Esophagus squamous epithelium (tissue), 5 donors: ENCODE measurements at regions not wholly inside any gene's neighbourhood (a gene's known extent, or its start where the extent isn't known, plus 50 kb on each side); places are given as distances from the start of the nearest gene placed in this dataset.

ENCODE experiments used
- DNase-seq: peaks from one replicate; lab custom pipeline; 2025; lab: John Stamatoyannopoulos, UW
- H3K27ac ChIP-seq, 4 donors: fragments of 200-600 bp; sonication (generic); one replicate each; pipeline ENCODE4 v1.5.1; 2016 to 2019; ENCODE audit warnings: mild to moderate bottlenecking in 1 of 4
- H3K27me3 ChIP-seq, 4 donors: fragments of 200-600 bp; sonication (generic); 1 replicate in 3 of 4; 2 replicates in 1 of 4; pipeline versions ENCODE4 v1.5.1 to v1.6.0; 2017 to 2021; ENCODE audit warnings: antibody characterized with exemption in 1 of 4
- H3K36me3 ChIP-seq, 3 donors: fragments of 200-600 bp; sonication (generic); one replicate each; pipeline ENCODE4 v1.5.1; 2016 to 2019
- H3K4me1 ChIP-seq, 3 donors: fragments of 200-600 bp; sonication (generic); one replicate each; pipeline ENCODE4 v1.5.1; 2017 to 2019
- H3K4me3 ChIP-seq, 4 donors: fragments of 200-600 bp; sonication (generic); 1 replicate in 3 of 4; 2 replicates in 1 of 4; pipeline ENCODE4 v1.5.1; 2016 to 2019; ENCODE audit warnings: mild to moderate bottlenecking in 2 of 4, moderate library complexity in 1 of 4
- H3K9me3 ChIP-seq, 3 donors: fragments of 200-600 bp; sonication (generic); one replicate each; pipeline ENCODE4 v1.5.1; 2016 to 2019
- POLR2A ChIP-seq, 4 donors: fragments of 450-650 bp; IDR thresholded peaks; one replicate each; pipeline ENCODE4 v1.6.1; 2017; ENCODE audit warnings: antibody characterized with exemption in 4 of 4, mild to moderate bottlenecking in 4 of 4, moderate library complexity in 3 of 4
- WGBS, 2 donors: methylation state at CpG; one replicate each; pipeline ENCODE4 v1.1.5; 2018; 5-methylcytosine and 5-hydroxymethylcytosine counted together
- intact Hi-C: fragments of 100-400 bp; cut with DNase I; formaldehyde crosslinking; loops from one replicate; pipeline ENCODE4 v1.15.0; 2022
- TF ChIP-seq, protein P1 (sequence below), 6 experiments: fragments of 450-650 bp in 4 of 6; fragments of 200-600 bp in 2 of 6; sonication (generic) in 2 of 6; IDR thresholded peaks; one replicate each; pipeline ENCODE4 v1.5.1; 2016 to 2019; ENCODE audit warnings: antibody characterized with exemption in 6 of 6, mild to moderate bottlenecking in 4 of 6, moderate library complexity in 4 of 6
- donor health status: DM: yes; HTN: yes; CAD: no.

- peaks cover 0 to 20% (median 0%) of the 10 kb centered on the region in 4 donors for H3K27me3 ChIP-seq
- H3K27ac ChIP-seq: no peak overlapping the region
- TF ChIP-seq POLR2A (IDR thresholded peaks at IDR 0.05): no peak
- TF ChIP-seq, protein P1, sequence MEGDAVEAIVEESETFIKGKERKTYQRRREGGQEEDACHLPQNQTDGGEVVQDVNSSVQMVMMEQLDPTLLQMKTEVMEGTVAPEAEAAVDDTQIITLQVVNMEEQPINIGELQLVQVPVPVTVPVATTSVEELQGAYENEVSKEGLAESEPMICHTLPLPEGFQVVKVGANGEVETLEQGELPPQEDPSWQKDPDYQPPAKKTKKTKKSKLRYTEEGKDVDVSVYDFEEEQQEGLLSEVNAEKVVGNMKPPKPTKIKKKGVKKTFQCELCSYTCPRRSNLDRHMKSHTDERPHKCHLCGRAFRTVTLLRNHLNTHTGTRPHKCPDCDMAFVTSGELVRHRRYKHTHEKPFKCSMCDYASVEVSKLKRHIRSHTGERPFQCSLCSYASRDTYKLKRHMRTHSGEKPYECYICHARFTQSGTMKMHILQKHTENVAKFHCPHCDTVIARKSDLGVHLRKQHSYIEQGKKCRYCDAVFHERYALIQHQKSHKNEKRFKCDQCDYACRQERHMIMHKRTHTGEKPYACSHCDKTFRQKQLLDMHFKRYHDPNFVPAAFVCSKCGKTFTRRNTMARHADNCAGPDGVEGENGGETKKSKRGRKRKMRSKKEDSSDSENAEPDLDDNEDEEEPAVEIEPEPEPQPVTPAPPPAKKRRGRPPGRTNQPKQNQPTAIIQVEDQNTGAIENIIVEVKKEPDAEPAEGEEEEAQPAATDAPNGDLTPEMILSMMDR (IDR thresholded peaks at IDR 0.05): no peak
- no peaks in the 10 kb centered on the region for H3K9me3 ChIP-seq
- H3K36me3 ChIP-seq: no peaks in the 10 kb centered on the region
- H3K4me1 ChIP-seq: peaks cover 0 to 8% (median 0%) of the 10 kb centered on the region in 3 donors
- DNase-seq: no peak
- intact Hi-C loops: no loop called here
- no peak overlapping the region for H3K4me3 ChIP-seq
- WGBS, 2 donors: 20 to 90% methylated on average over 1 to 9 of the region's 16 CpGs
Measured at GRCh38 chr2:241952816-241953215, 83.3 kb downstream of the RTP5 start.

- H3K4me1 ChIP-seq: peaks cover 0 to 8% (median 0%) of the 10 kb centered on the region in 3 donors
- no peaks in the 10 kb centered on the region for H3K36me3 ChIP-seq
- 88 to 90% methylated on average over 14 to 23 of the region's 33 CpGs for WGBS, 2 donors
- DNase-seq: no peak
- TF ChIP-seq, protein P1 (IDR thresholded peaks at IDR 0.05): no peak
- no peak for TF ChIP-seq POLR2A (IDR thresholded peaks at IDR 0.05)
- intact Hi-C loops: no loop called here
- peaks cover 0 to 17% (median 0%) of the 10 kb centered on the region in 4 donors for H3K27me3 ChIP-seq
- no peak overlapping the region for H3K27ac ChIP-seq
- H3K4me3 ChIP-seq: no peak overlapping the region
- no peaks in the 10 kb centered on the region for H3K9me3 ChIP-seq
Measured at GRCh38 chr2:241953324-241953928, 83.9 kb downstream of the RTP5 start.

GRCh38 chr2:241956521-241957110 is 87.1 kb downstream of the RTP5 start:
- TF ChIP-seq, protein P1 (IDR thresholded peaks at IDR 0.05): no peak
- TF ChIP-seq POLR2A (IDR thresholded peaks at IDR 0.05): no peak
- whole genome bisulfite sequencing, 2 donors: 89 to 94% methylated on average over 9 to 10 of the region's 13 CpGs
- Histone ChIP-seq H3K27me3 (no peaks in the 10 kb centered on the region), H3K4me3 (no peak overlapping the region), H3K4me1 (no peaks in the 10 kb centered on the region), H3K9me3 (no peaks in the 10 kb centered on the region), H3K36me3 (no peaks in the 10 kb centered on the region), H3K27ac (no peak overlapping the region)
- no peak for DNase-seq
- intact Hi-C loops: no loop called here

GRCh38 chr2:241957276-241957675 is 87.7 kb downstream of the RTP5 start:
- H3K4me3 ChIP-seq: no peak overlapping the region
- WGBS, 2 donors: 79 to 93% methylated on average over 12 to 14 of the region's 14 CpGs
- no peak for DNase-seq
- no peak for TF ChIP-seq POLR2A (IDR thresholded peaks at IDR 0.05)
- TF ChIP-seq, protein P1 (IDR thresholded peaks at IDR 0.05): no peak
- intact Hi-C loops: no loop called here
- no peaks in the 10 kb centered on the region for H3K9me3 ChIP-seq
- H3K36me3 ChIP-seq: no peaks in the 10 kb centered on the region
- no peak overlapping the region for H3K27ac ChIP-seq
- no peaks in the 10 kb centered on the region for H3K27me3 ChIP-seq
- no peaks in the 10 kb centered on the region for H3K4me1 ChIP-seq

- no peak for DNase-seq
- whole genome bisulfite sequencing, 2 donors: 87 to 92% methylated on average over 18 to 21 of the region's 21 CpGs
- H3K36me3 ChIP-seq: no peaks in the 10 kb centered on the region
- no peaks in the 10 kb centered on the region for H3K27me3 ChIP-seq
- intact Hi-C loops: no loop called here
- no peak overlapping the region for H3K4me3 ChIP-seq
- TF ChIP-seq, protein P1 (IDR thresholded peaks at IDR 0.05): no peak
- TF ChIP-seq POLR2A (IDR thresholded peaks at IDR 0.05): no peak
- no peaks in the 10 kb centered on the region for H3K4me1 ChIP-seq
- no peaks in the 10 kb centered on the region for H3K9me3 ChIP-seq
- H3K27ac ChIP-seq: no peak overlapping the region
Measured at GRCh38 chr2:241958818-241959545, 89.5 kb downstream of the RTP5 start.
